ENCODE measurements at regions not wholly inside any gene's neighbourhood (a gene's known extent, or its start where the extent isn't known, plus 50 kb on each side); places are given as distances from the start of the nearest gene placed in this dataset.
"Not testable (repeated sequence)": the region's sequence is repeated elsewhere in the genome, so short reads cannot be mapped to it uniquely, and the experiment has no call there.

GRCh38 chr18:78790960-78791359, 188.7 kb upstream of the SALL3 start:
- DNase-seq (ENCODE audit: low read depth): no peak

- DNase-seq (ENCODE audit: low read depth): no peak
Measured at GRCh38 chr18:78792094-78792493, 187.5 kb upstream of the SALL3 start.

DNA sequence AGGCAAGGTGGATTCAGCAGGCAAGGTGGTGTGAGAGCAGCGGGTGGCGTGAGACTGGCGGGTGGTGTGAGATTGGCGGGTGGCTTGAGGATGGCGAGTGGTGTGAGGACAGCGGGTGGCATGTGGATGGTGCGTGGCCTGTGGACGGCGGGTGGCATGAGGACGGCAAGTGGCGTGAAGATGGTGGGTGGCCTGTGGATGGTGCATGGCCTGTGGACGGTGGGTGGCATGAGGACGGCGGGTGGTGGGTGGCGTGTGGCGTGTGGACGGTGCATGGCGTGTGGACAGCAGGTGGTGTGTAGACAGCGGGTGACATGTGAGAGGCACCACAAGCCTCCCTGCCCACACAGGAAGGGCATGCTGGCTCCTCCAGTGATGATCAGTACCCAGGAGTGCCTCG, 186.9 kb upstream of the SALL3 start:
- no peak for DNase-seq (ENCODE audit: low read depth)

DNA sequence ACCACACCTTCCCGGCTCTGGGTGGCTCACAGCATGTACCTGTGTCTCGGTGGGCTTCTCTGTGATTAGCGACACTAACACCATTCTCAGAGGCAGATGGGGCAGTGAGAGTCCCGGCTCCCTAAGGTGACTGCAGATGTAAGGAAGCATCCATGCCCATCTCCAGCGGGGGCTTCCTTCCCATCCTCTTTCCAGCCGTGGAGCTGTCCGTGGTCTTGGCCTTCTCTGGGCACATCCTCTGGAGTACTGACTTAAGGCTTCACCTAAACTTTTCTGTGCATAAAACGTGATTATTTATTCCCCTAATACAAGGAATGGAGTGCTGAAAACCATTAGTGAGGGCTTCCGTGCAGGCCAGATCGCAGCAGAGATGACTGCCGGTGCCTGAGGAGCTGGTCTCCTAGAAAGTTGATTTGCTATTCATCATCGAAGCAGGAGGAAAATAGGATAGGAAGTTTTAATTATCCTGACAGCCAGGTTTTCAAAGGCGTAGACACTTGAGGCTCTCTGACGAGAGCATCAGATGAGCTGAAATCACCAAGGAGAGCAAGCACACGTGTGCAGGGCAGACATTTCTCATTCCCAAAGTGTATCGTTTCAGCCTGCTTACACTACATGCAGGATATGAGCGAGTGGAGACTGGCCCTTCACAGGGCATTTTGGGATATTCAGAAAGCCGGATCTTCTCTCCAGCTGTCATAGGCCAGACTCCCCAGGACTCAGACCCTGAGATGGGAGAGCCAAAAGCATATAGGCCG, 186.1 kb upstream of the SALL3 start:
- DNase-seq (ENCODE audit: low read depth): no peak

DNA sequence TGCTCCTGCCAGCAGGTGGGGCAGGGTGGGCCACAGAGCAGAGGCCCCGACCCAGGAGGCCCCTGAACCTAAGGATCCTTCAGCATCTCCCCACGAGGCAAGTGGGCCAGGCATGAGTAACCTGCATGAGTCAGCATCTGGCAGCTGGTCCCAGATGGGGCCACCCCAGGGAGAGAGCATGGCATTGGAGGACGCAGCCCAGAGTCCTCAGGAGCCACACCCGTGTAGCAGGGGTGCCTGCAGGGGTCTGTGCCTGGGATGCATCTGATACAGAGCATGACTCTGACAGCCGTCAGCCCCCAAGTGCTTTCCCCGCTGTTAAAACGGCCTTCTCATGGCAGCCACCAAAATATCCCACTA, 185.6 kb upstream of the SALL3 start:
- no peak for DNase-seq (ENCODE audit: low read depth)

DNA sequence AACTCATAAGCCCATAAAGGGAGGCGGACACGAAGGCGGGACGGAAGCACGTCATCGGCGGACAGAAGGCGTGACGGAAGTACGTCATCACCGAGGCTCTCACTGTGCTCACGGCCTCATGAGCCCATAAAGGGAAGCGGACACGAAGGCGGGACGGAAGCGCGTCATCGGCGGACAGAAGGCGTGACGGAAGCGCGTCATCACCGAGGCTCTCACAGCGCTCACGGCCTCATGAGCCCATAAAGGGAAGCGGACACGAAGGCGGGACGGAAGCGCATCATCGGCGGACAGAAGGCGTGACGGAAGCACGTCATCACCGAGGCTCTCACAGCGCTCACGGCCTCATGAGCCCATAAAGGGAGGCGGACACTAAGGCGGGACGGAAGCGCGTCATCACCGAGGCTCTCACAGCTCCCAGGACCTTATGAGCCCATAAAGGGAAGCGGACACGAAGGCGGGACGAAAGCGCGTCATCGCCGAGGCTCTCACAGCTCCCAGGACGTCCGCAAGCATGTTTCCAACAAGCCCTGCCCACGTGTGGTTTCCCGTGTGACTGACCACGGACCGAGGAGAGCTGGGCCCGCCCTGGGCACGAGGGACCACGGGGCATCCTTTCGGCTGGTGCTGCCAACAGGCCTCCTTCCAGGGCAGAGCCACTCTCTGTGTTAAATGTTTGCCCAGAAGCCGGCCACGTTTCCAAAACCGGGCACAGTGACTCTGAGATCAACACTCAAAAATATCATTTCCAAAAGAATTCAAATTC, 182.7 kb upstream of the SALL3 start:
- no peak for DNase-seq (ENCODE audit: low read depth)

- DNase-seq (ENCODE audit: low read depth): no peak
Measured at GRCh38 chr18:78797499-78797898, 182.1 kb upstream of the SALL3 start.

- no peak for DNase-seq (ENCODE audit: low read depth)
Measured at GRCh38 chr18:78798402-78799175, 181.0 kb upstream of the SALL3 start.

DNA sequence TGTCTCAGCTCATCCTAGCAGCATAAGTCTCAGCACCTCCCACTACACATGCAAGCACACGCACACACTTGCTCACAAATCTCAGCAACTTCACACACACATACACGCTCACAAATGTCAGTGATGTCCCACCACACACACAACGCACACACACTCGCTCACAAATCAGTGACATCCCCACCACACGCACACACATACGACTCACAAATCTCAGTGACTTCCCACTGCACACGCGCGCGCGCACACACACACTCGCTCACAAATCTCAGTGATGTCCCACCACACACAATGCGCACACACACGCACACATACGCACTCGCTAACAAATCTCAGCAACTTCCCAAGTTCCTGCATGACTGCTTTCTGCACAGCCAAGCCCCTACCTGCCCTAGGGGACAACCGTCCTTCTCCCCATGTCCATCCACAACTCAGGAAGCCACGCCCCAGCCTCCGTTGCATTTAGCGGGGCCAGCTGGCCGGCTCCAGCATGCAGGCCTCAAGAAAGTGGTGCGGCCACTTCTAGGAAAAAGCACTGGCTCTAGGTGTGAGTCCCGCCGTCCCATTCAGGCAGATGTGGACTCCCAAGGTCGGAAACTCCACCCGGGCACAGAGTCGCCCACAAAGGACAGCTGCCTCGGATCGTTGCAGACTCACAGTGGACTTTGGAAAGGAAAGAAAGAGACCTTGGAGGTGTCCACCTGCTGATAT, 180.1 kb upstream of the SALL3 start:
- DNase-seq (ENCODE audit: low read depth): no peak

- not testable (repeated sequence) for DNase-seq (ENCODE audit: low read depth)
Measured at GRCh38 chr18:78800102-78800851, 179.3 kb upstream of the SALL3 start.

DNA sequence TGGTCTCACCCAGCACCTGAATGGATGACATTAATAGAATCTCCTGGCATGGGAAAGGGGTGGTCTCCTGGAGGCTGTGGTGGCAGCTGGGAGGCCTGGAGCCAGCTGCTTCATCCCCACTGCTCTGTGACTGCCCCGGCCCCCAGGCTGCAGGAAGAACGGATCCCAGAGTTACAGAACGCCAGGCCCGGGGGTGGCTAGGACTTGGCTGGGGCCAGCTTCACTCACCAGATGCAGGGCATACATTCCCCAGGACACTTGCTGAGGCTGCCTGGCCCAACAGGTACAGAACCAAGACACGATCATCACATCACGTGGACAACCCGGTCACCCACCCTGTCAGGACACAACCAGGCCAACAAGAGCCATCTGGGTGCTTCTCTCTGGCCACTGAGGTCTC, 178.6 kb upstream of the SALL3 start:
- no peak for DNase-seq (ENCODE audit: low read depth)

DNA sequence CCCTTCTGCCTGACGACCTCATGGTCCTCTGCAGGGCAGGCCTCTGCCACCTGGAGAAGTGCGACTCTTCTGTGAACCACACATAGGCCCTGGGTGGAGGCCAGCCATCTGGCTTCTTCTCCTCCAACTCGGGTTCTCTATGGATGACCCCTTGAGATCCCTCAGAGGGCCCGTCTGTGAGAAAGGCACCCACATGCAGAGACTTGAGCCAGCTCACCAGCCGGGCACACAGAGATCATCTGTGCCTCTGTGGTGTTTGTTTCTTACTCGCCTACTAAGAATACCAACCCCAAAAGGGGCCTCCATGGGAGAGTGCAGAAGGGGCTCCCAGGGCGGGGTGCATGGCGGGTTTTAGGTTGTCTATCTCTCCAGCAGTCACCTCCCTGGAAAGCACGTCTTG, 176.5 kb upstream of the SALL3 start:
- no peak for DNase-seq (ENCODE audit: low read depth)

- no peak for DNase-seq (ENCODE audit: low read depth)
Measured at GRCh38 chr18:78804206-78805030, 175.2 kb upstream of the SALL3 start.

DNA sequence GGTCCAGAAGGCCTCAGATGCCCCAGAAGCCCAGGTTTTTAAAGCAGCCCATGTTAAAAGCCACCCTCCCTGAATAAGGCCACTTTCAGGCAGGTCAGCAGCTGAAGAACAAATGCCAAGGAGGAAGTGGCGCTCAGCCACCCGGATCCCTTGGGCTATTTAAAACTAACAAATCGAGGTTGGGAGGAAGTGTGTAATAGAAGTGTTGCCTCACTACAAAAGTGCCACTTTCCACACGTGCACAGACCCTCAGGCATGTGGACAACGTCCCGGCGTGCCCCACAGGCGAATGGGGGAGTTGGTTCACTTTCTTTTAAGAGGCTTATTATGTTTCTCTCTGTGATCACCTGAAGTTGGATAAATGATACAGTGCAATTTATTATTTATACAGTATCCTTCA, 173.8 kb upstream of the SALL3 start:
- DNase-seq (ENCODE audit: low read depth): no peak

GRCh38 chr18:78807668-78808067, 171.9 kb upstream of the SALL3 start:
- no peak for DNase-seq (ENCODE audit: low read depth)

GRCh38 chr18:78809845-78810244, 169.8 kb upstream of the SALL3 start:
- no peak for DNase-seq (ENCODE audit: low read depth)

DNA sequence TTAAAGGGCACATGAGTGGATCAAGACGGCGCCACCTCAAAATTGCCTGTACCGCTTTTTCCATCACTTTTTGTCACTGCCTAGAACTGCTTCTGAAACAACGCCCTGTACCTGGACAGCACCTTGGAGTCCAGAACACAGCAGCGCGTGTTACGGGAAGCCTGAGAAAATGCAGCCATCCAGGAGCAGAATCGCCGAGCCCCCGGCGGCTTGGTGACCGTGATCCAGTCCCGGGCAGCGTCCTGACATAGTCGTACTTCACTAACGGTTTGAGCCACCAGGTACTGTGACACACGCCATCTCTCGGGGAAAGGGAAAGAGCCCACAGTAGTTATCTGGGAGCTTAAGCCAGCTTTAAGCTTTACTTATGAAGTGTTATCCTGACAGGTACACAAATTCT, 168.9 kb upstream of the SALL3 start:
- no peak for DNase-seq (ENCODE audit: low read depth)

- DNase-seq (ENCODE audit: low read depth): no peak
Measured at GRCh38 chr18:78812067-78812466, 167.6 kb upstream of the SALL3 start.

DNA sequence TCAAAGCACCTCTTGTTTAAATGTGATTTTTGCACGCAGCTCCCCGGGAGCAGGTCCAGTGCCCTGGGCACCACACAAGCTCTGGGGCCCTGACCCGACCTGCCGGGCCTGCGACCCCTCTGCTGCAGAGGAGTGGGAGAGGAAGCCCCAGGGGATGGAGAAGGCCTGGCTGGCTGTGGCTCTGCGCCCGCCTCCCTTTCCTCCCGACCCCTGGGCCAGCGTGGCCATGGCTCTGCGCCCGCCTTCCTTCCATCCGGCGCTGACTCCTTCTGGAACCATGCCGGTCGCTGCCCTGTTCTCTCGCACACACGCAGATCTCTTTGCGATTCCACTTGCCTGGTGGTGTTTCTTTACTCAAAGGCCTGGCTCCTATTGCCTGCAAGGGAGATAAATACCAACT, 166.5 kb upstream of the SALL3 start:
- no peak for DNase-seq (ENCODE audit: low read depth)

GRCh38 chr18:78813936-78814710, 165.5 kb upstream of the SALL3 start:
- no peak for DNase-seq (ENCODE audit: low read depth)
